HG03066 (cell line): ENCODE measurements at regions not wholly inside any gene's neighbourhood (a gene's known extent, or its start where the extent isn't known, plus 50 kb on each side); places are given as distances from the start of the nearest gene placed in this dataset.

Source experiments
- ATAC-seq: cut with Tn5 transposase; IDR thresholded peaks from one replicate; pipeline ENCODE4 v1.9.1; 2021; ENCODE audit warnings: low read depth; ENCODE audit not compliant: unreplicated experiment

DNA sequence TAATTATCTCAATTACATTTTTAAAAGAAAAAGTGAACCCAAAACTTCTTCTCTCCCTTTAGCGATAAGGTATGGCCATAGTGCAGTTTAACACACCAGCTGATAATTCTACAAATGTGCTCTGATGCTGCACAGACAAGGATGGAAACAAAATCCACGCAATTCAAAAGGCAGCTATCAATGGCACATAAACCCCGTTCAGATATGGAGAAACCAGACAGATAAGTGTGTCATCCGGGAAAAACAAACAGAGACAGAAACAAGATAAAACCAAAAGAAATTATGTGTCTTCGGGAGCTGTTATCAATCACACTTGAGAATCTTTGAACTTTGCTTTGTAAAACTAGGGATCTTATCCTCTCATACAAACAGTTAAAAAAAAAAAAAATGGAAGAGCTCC, 73.6 kb downstream of the SIPA1L2 start:
- ATAC-seq, result no peak

DNA sequence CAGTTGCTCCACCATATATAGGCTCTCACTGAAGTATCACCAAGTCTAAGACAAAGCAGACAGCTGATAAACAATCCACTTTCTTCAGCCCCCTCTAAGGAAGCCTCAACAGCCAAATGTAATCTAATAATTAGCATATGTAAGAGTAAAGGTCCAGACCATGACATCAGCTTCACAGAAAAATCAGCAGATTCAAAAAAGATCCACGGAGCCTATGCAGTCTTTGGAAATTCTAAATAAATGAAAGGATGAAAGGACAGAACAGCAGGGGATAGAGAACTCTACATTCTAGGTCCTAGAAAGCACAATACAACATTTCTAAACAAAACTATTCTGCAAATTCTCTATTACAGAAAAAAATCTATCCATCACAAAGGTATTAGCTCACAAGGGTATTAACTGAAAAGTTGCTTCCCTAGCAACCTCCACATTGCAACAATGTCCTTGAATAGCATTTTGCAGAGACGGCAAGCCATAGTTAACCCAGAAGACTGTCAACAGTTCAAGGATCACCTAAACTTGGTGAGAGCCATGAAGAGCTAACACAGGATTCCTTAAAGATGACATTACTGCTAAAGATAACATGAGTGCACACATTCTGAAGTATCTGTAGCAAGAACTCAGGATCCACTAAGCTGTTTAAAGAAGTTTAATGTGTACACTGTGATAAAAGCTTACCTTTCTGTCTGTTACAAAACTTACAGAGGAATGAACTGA, 74.3 kb downstream of the SIPA1L2 start:
- no peak for ATAC-seq

GRCh38 chr1:232554409-232554808, 75.5 kb downstream of the SIPA1L2 start:
- ATAC-seq, result no peak

GRCh38 chr1:232553809-232554208, 76.1 kb downstream of the SIPA1L2 start:
- no peak for ATAC-seq

DNA sequence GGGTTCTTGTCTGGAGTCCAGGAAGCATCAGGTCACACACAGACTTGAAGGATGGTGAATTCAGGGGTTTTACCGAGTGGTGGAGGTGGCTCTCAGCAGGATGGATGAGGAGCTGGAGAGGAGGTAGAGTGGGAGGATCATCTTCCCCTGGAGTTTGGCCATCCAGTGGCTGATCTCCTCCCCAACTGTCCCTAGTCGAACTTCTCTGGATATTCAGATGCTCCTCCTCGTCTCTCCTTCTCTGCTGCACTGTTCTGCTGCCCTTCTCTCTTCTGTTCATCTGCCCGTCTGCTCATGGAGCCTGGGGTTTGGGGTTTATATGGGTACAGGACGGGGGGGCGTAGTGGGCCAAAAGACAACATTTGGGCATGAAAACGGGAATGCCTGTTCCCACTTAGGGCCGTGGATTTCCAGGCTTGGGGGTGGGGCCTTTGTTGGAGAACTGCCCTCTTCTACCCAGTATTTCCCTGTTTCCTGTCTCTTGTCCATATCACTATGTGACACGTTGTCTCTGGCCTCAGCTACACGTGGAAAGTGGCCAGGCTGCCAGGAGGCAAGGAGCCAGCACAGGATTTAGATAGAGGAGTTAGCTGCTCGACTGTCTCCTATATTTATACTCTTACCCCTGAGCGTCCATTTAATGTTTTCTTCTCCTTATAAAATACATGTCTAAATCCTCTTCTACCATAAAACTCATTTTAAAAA, 76.7 kb downstream of the SIPA1L2 start:
- no peak for ATAC-seq

DNA sequence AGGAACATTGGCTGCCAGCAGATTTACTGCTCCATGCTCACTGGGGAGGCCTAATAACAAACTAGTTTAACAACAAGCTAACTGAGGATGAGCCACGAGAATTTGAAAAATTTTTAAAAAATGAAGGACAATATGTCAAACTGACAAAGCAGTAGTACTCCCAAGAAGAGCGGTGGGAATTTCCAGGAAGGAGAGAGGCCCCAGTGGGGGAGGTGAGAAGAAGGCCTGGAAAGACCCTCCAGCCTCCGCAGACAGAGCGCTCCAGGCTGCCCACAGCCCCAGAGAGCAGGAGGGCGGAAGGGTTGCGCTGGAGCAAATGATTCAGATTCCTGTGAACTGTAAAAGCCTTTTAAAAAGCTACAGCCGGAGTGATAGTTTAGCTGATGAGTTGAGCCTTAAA, 78.5 kb downstream of the SIPA1L2 start:
- ATAC-seq, result no peak

GRCh38 chr1:232550007-232550406, 79.9 kb downstream of the SIPA1L2 start:
- ATAC-seq, result no peak

DNA sequence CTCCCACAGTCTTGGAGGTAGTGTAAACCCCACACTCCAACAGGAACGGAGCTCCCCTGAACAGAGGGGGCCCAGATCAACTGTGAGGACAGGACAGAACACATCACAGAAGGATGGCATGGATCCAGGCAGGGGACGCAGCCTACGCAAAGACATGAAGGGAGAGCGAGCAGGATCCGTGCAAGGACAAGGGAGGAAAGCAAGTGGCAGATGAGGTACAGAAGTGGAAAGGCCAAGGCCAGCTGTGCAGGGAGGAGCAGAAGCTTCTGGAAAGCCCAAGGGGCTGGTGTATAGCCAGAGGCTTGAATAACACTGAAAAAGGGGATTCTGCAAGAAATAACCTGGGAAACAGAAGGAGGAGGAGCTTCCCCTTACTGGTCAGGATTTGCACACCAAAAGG, 81.2 kb downstream of the SIPA1L2 start:
- ATAC-seq, result no peak

- no peak for ATAC-seq
Observed at GRCh38 chr1:232547938-232548484, 81.9 kb downstream of the SIPA1L2 start.

DNA sequence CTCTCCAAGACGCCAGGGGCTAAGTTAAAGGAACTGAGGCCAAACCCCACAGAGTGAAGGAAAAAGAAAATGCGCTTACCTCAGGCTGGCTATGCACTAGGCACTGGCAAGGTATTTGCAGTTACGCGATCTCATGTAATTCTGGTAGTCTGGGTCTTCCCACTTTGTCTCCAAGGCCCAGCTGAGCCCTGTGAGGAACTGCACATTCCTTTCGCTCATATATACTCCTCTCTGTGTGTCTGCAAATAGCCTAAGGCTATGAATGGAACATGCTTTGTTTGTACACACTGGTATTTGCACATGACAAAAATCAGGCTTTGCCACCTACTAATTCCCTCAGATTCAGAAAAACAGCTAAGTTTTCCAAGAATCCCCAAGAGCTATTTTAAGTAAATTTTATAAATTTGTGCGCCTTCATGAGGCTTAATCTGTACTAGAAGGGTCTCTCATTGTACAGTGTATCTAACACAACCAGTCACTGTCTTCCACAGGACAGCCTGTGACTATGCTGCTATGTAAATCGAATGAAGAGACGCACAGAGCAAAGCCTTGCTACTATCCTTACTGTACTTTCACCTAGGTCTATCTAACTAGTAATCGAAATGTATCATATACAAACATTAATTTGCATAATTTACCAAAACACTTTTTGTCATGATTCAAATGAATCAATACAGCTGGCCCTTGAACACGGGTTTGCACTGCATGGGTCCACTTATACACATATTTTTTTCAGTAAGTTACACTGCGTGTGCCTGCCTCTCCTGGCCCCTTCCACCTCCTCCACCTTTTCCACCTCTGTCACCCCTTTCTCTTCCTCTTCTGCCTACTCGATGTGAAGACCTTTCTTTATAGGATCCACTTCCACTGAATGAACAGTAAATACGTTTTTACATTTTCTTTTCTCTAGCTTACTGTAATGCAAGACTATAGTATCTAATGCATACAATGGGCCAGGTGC, 87.0 kb downstream of the SIPA1L2 start:
- no peak for ATAC-seq

- ATAC-seq, result no peak
Observed at GRCh38 chr1:232538943-232539302, 91.0 kb downstream of the SIPA1L2 start.

GRCh38 chr1:232538224-232538942, 91.5 kb downstream of the SIPA1L2 start:
- no peak for ATAC-seq

GRCh38 chr1:232534552-232535517, 95.1 kb downstream of the SIPA1L2 start:
- no peak for ATAC-seq

GRCh38 chr1:232533328-232533727, 96.6 kb downstream of the SIPA1L2 start:
- ATAC-seq, result no peak

GRCh38 chr1:232532901-232533300, 97.0 kb downstream of the SIPA1L2 start:
- no peak for ATAC-seq

DNA sequence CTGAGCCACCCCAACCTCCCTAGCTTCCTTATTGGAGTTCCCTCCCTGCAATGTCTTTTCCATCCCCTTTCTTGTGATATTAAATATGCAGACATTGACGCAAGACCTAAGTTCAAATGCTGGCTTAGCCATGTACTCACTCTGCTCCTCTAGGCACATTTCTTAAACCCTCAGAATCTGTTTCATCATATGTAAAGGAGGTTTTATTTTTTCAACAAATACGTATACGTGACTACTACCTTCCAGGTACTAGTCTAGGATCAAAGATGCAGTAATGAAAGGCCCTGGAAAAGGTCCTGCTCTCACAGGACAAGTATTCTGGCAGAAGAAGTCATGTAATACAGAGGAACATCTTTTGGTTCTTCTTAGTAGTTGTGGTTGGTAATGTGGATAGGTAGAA, 98.6 kb downstream of the SIPA1L2 start:
- no peak for ATAC-seq

- no peak for ATAC-seq
Observed at GRCh38 chr1:232529747-232530146, 100.2 kb downstream of the SIPA1L2 start.

DNA sequence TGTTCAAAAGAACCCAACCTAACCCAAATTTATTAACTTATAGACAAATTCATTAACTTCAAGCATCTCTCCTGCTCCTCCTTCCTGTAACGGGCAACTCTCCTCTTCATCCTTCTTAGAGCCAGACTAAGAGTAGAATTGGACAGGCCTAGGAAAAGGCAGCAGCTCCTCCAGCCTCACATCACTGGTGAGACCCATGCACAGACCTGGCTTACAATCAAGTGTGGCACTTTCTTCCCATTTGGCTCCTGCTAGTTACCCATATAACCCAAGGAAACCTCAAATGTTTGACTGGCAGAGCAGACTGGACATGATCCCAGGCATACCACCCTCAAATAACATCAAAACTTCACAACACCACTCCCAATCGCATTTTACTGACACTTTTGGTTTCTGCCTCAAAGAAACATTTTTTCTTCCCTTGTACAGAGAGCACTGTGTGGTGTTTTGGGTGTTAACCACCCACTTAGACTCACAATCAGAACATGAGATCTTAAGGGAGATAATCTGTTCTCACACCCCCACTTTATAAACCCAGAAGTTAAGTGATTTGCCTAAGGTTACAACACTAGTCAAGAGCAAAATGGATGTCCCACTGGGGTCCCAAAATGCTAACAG, 101.4 kb downstream of the SIPA1L2 start:
- ATAC-seq, result no peak

DNA sequence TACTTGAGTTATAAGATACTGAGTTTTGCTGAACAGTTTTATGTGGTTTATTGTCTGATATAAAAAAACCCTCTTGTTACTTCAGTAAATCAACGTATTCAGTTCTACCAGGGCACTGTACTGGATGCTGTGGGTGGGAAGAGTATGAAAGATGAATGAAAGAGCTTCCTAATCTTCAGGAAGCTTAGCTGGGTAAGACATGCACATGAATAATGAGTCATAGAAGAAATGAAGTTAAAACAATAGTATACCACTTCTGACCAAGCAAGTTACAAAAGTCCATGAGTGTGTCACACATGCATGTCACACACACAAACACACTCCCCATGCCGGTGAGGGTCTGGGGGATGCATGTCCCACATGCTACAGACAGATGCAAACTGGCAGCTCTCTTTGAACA, 105.9 kb downstream of the SIPA1L2 start:
- no peak for ATAC-seq
